ENCODE measurements at regions not wholly inside any gene's neighbourhood (a gene's known extent, or its start where the extent isn't known, plus 50 kb on each side); places are given as distances from the start of the nearest gene placed in this dataset.

- TF ChIP-seq CTCF (IDR thresholded peaks at IDR 0.05) (no peak), POLR2AphosphoS5 (IDR thresholded peaks at IDR 0.05) (no peak)
These were observed 341.6 kb downstream of the VRK1 start for GRCh38 chr14:97138801-97139200.
